ENCODE measurements at regions not wholly inside any gene's neighbourhood (a gene's known extent, or its start where the extent isn't known, plus 50 kb on each side); places are given as distances from the start of the nearest gene placed in this dataset.
"Not testable (repeated sequence)": the region's sequence is repeated elsewhere in the genome, so short reads cannot be mapped to it uniquely, and the experiment has no call there.

GRCh38 chr1:121582898-121583297 lies 398.1 kb downstream of the SRGAP2C start:
- not testable (repeated sequence) for TF ChIP-seq CTCF (conservative IDR thresholded peaks at IDR 0.05; ENCODE audit: low read depth, low read length); EZH2 (IDR thresholded peaks at IDR 0.05; ENCODE audit: borderline replicate concordance, low read depth, low read length, poor library complexity, severe bottlenecking)
